Thyroid gland (tissue), 4 donors: ENCODE measurements at regions not wholly inside any gene's neighbourhood (a gene's known extent, or its start where the extent isn't known, plus 50 kb on each side); places are given as distances from the start of the nearest gene placed in this dataset.

ENCODE experiments used
- CTCF ChIP-seq, 6 experiments: fragments of 200-600 bp in 3 of 6; fragments of 450-650 bp in 3 of 6; sonication (generic) in 3 of 6; IDR thresholded peaks; one replicate each; pipeline ENCODE4 v1.5.1; 2016 to 2019; ENCODE audit warnings: antibody characterized with exemption in 6 of 6, mild to moderate bottlenecking in 2 of 6, inconsistent platforms in 1 of 6, moderate library complexity in 1 of 6
- POLR2A ChIP-seq, 2 donors: fragments of 450-650 bp; IDR thresholded peaks; one replicate each; pipeline ENCODE4 v1.6.1; 2017; ENCODE audit warnings: antibody characterized with exemption in 2 of 2, mild to moderate bottlenecking in 2 of 2, moderate library complexity in 1 of 2

GRCh38 chr12:104886418-104887401 lies 71.4 kb downstream of the SLC41A2 start:
- TF ChIP-seq CTCF (IDR thresholded peaks at IDR 0.05), result no peak
- TF ChIP-seq POLR2A (IDR thresholded peaks at IDR 0.05), result no peak
